ENCODE measurements at regions not wholly inside any gene's neighbourhood (a gene's known extent, or its start where the extent isn't known, plus 50 kb on each side); places are given as distances from the start of the nearest gene placed in this dataset.

DNA sequence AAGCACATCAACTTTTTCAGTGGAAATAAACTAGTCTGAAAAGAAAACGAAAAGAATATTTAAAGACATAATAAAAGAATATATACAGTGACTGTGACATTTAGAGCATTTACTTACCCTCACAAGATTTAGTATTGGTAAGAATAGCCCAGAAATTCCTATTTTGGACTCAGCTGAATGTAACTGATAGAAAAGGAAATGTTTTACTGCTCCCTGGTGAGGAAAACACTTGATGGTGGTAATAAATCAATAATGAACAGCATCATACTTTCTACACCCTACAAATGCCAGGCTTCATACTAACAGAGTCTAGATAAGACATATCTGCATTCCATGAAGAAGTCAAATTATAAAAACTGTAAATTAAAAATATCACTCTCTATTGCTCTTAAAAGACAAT, 753.5 kb upstream of the PCDH10 start:
- TF ChIP-seq CTCF (conservative IDR thresholded peaks at IDR 0.05; ENCODE audit: low read length) (no peak), EZH2phosphoT487 (IDR thresholded peaks at IDR 0.05; ENCODE audit: borderline replicate concordance) (no peak)

Measured in Loucy (cell line).